Aorta (tissue), 5 donors: ENCODE measurements at regions not wholly inside any gene's neighbourhood (a gene's known extent, or its start where the extent isn't known, plus 50 kb on each side); places are given as distances from the start of the nearest gene placed in this dataset.

Experiments
- ATAC-seq: fragments of 200-7000 bp; cut with Tn5 transposase; one replicate; pipeline ENCODE4 v1.9.1; 2022; ENCODE audit warnings: moderate library complexity; ENCODE audit not compliant: low FRiP score
- DNase-seq, 2 donors: peaks; one replicate each; pipeline ENCODE4 v3.0.0-alpha.2; 2020
- H3K27ac ChIP-seq, 2 donors: one replicate each; pipeline ENCODE4 v1.5.1; 2013; ENCODE audit warnings: low read length in 2 of 2, mild to moderate bottlenecking in 2 of 2, moderate library complexity in 2 of 2, control low read depth in 1 of 2, inconsistent platforms in 1 of 2, low read depth in 1 of 2
- H3K27me3 ChIP-seq, 2 donors: one replicate each; pipeline ENCODE4 v1.6.1; 2013; ENCODE audit warnings: control low read depth in 1 of 2, low read length in 1 of 2, mild to moderate bottlenecking in 1 of 2, moderate library complexity in 1 of 2; ENCODE audit not compliant: insufficient read depth in 2 of 2, control insufficient read depth in 1 of 2
- H3K36me3 ChIP-seq, 2 donors: one replicate each; pipeline ENCODE4 v1.6.1; 2013; ENCODE audit warnings: control low read depth in 1 of 2, low read length in 1 of 2, mild to moderate bottlenecking in 1 of 2; ENCODE audit not compliant: insufficient read depth in 2 of 2, control insufficient read depth in 1 of 2
- H3K4me1 ChIP-seq, 2 donors: one replicate each; pipeline ENCODE4 v1.6.1; 2013; ENCODE audit warnings: low read length in 2 of 2, control low read depth in 1 of 2, mild to moderate bottlenecking in 1 of 2, moderate library complexity in 1 of 2; ENCODE audit not compliant: insufficient read depth in 2 of 2, control insufficient read depth in 1 of 2
- H3K4me3 ChIP-seq, 2 donors: one replicate each; pipeline ENCODE4 v1.5.1; 2013; ENCODE audit warnings: low read length in 2 of 2, control low read depth in 1 of 2, mild to moderate bottlenecking in 1 of 2
- H3K9me3 ChIP-seq: one replicate; pipeline ENCODE4 v1.6.1; 2013; ENCODE audit warnings: mild to moderate bottlenecking, low read length; ENCODE audit not compliant: control insufficient read depth
- WGBS, 2 donors: extraction: QIAGEN DNeasy Blood & Tissue Kit; methylation state at CpG; one replicate each; pipeline ENCODE4 v1.1.7; 2013; 5-methylcytosine and 5-hydroxymethylcytosine counted together
- intact Hi-C, 2 donors: fragments of 100-400 bp; cut with DNase I; formaldehyde crosslinking; loops; one replicate each; pipeline versions ENCODE4 v1.14.2 to v1.15.0; 2022
- donor health status: healthy with polysubstance abuse.
- donor health status: Bipolar disorder and iron deficiency.
- donor health status: DM: no; HTN: no; CAD: no.
- donor health status: DM: no; HTN: no; CAD: no.
- donor health status: DM: yes; HTN: yes; CAD: no.

- ATAC-seq (no peak), DNase-seq (no peak)
- WGBS, 2 donors = 79 to 86% methylated on average over 8 of the region's 8 CpGs
- no peaks in the 10 kb centered on the region for H3K27me3 ChIP-seq
- H3K27ac ChIP-seq = no peak overlapping the region
- intact Hi-C loops = no loop called here
- H3K9me3 ChIP-seq = no peaks in the 10 kb centered on the region
- no peak overlapping the region for H3K4me3 ChIP-seq
- H3K36me3 ChIP-seq = no peaks in the 10 kb centered on the region
- H3K4me1 ChIP-seq = no peaks in the 10 kb centered on the region
Measured at GRCh38 chr7:54701982-54702381, 57.0 kb downstream of the SEC61G start.

DNA sequence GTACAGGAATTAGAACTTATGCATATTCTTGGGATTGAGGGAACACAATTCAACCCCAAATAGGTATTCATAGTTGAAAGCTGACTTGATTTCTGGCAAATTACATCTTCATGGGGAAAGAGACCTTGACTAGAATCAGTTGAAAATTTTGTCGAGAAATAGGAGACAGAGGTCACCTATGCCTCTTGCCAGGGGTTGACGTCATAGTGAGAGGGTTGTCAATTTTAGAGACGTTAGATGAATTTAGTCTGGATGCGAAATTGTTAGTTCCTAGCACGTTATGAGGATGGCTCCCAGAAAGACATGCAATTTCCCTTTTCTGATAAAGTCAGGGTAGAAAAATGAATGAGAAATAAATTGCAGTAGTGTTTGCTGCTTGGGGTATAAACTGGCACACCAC lies 59.3 kb downstream of the SEC61G start:
- Histone ChIP-seq H3K9me3 (no peaks in the 10 kb centered on the region), H3K36me3 (no peaks in the 10 kb centered on the region), H3K27ac (no peak overlapping the region), H3K4me1 (no peaks in the 10 kb centered on the region), H3K27me3 (no peaks in the 10 kb centered on the region), H3K4me3 (no peak overlapping the region)
- DNase-seq = no peak
- ATAC-seq = no peak
- WGBS, 2 donors = 49 to 85% methylated on average over 5 of the region's 5 CpGs
- intact Hi-C loops = no loop called here

- Histone ChIP-seq H3K4me1 (no peaks in the 10 kb centered on the region), H3K9me3 (no peaks in the 10 kb centered on the region), H3K36me3 (no peaks in the 10 kb centered on the region), H3K4me3 (no peak overlapping the region), H3K27me3 (no peaks in the 10 kb centered on the region), H3K27ac (no peak overlapping the region)
- peak; percentile 29 for ATAC-seq
- WGBS, 2 donors = 62 to 66% methylated on average over 32 of the region's 32 CpGs
- intact Hi-C loops = no loop called here
- DNase-seq = no peak
Measured at GRCh38 chr7:54697659-54698186, 61.3 kb downstream of the SEC61G start.

DNA sequence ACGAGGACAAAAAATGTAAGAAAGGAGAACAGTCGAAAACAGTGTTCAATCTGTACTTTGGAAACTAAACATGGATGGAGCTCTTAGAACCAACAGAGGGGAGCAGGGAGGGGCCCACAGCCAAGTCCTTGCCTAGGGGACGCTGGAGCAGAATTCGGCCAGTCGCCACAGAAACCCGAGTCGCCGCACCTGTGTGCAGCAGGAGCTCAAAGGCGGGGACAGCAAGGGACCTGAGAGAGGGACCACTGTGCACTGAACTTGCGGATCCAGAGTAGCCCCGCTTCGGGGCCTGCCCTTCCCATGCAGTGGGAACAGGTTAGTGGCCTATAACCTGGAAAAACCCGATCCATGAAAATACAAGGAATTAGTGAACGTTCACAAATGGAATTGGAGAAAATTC lies 68.1 kb downstream of the SEC61G start:
- intact Hi-C loops = no loop called here
- no peak overlapping the region for H3K4me3 ChIP-seq
- H3K27ac ChIP-seq = no peak overlapping the region
- H3K4me1 ChIP-seq = no peaks in the 10 kb centered on the region
- H3K36me3 ChIP-seq = no peaks in the 10 kb centered on the region
- ATAC-seq (no peak), DNase-seq (no peak)
- H3K9me3 ChIP-seq = no peaks in the 10 kb centered on the region
- 92 to 94% methylated on average over 14 of the region's 14 CpGs for WGBS, 2 donors
- no peaks in the 10 kb centered on the region for H3K27me3 ChIP-seq

DNA sequence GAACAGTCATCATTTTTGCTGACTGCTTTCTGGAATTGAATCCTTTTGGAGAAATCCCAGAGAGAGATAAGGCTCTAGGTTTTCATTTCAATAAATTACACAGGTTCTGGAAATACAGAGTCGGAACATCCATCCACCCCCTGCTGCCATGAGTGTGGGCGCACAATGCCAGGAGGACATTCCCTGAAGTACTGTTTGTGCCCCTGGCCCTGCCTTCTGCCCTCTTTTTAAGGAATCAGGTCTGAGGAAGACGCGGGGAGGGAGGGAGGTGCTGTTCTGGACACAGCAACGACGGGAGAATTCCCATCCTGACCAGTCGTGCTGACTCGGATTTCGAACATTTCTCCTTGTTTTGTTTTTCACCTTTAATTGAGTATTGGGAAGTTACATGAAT lies 69.0 kb downstream of the SEC61G start:
- no peaks in the 10 kb centered on the region for H3K4me1 ChIP-seq
- H3K27ac ChIP-seq = no peak overlapping the region
- intact Hi-C loops = no loop called here
- DNase-seq (no peak), ATAC-seq (no peak)
- 14 to 29% methylated on average over 8 to 9 of the region's 9 CpGs for WGBS, 2 donors
- H3K4me3 ChIP-seq = no peak overlapping the region
- no peaks in the 10 kb centered on the region for H3K9me3 ChIP-seq
- H3K27me3 ChIP-seq = no peaks in the 10 kb centered on the region
- H3K36me3 ChIP-seq = no peaks in the 10 kb centered on the region

DNA sequence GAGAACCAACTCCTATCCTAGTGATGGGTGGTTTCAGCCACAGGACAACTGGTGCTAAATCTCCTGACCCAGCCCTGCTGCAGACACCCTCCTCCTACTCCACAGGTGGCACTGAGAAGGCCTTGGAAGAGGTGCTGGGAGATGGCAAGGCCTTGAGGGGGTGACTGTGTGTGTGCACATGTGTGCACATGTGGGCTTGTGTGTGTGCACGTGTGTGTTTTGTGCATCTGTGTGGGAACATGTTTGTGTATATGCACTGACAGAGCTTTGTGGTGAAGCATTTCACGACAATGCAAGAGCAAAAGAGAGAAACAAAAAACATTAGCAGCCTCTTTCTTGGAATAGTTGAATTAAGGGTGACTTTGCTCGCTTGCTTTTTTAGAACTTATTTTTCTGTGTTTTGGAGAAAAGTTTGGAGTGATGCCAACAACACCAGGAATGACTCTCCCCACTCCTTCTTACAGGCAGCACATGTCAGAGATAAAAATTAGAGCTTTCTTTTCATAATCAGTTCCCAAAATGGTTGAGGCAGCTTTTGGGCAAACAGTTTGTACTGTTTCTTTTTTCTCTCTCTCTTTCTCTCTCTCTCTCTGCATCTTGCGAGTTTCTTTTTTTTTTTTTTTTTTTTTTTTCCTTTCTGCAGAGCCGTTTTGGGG lies 69.5 kb downstream of the SEC61G start:
- Histone ChIP-seq H3K36me3 (no peaks in the 10 kb centered on the region), H3K4me3 (no peak overlapping the region), H3K4me1 (no peaks in the 10 kb centered on the region), H3K9me3 (no peaks in the 10 kb centered on the region), H3K27me3 (no peaks in the 10 kb centered on the region), H3K27ac (no peak overlapping the region)
- DNase-seq (no peak), ATAC-seq (no peak)
- WGBS, 2 donors = 16 to 21% methylated on average over 5 of the region's 5 CpGs
- intact Hi-C loops = no loop called here

GRCh38 chr7:54687462-54688212 lies 71.4 kb downstream of the SEC61G start:
- Histone ChIP-seq H3K27me3 (no peaks in the 10 kb centered on the region), H3K4me1 (no peaks in the 10 kb centered on the region), H3K36me3 (no peaks in the 10 kb centered on the region), H3K27ac (no peak overlapping the region), H3K4me3 (no peak overlapping the region), H3K9me3 (no peaks in the 10 kb centered on the region)
- ATAC-seq = no peak
- no peak for DNase-seq
- intact Hi-C loops = no loop called here
- WGBS, 2 donors = 40 to 49% methylated on average over 5 of the region's 5 CpGs

GRCh38 chr7:54680377-54681005 lies 78.5 kb downstream of the SEC61G start:
- H3K9me3 ChIP-seq = no peaks in the 10 kb centered on the region
- H3K27ac ChIP-seq = no peak overlapping the region
- H3K4me1 ChIP-seq = no peaks in the 10 kb centered on the region
- no peaks in the 10 kb centered on the region for H3K27me3 ChIP-seq
- intact Hi-C loops = no loop called here
- H3K4me3 ChIP-seq = no peak overlapping the region
- 67% methylated on average over 4 of the region's 4 CpGs for WGBS, 2 donors
- no peaks in the 10 kb centered on the region for H3K36me3 ChIP-seq
- ATAC-seq (no peak), DNase-seq (no peak)

- H3K27me3 ChIP-seq = no peaks in the 10 kb centered on the region
- ATAC-seq (no peak), DNase-seq (no peak)
- no peaks in the 10 kb centered on the region for H3K9me3 ChIP-seq
- intact Hi-C loops = no loop called here
- H3K4me1 ChIP-seq = no peaks in the 10 kb centered on the region
- H3K4me3 ChIP-seq = no peak overlapping the region
- H3K27ac ChIP-seq = no peak overlapping the region
- 89 to 93% methylated on average over 5 of the region's 5 CpGs for WGBS, 2 donors
- no peaks in the 10 kb centered on the region for H3K36me3 ChIP-seq
Measured at GRCh38 chr7:54679490-54679817, 79.6 kb downstream of the SEC61G start.
